Upper lobe of right lung (tissue), 1 donor: ENCODE measurements at regions not wholly inside any gene's neighbourhood (a gene's known extent, or its start where the extent isn't known, plus 50 kb on each side); places are given as distances from the start of the nearest gene placed in this dataset.

Source experiments
- ATAC-seq: fragments of 200-7000 bp; cut with Tn5 transposase; one replicate; pipeline ENCODE4 v1.9.1; 2020; ENCODE audit warnings: mild to moderate bottlenecking, moderate library complexity
- DNase-seq: peaks from one replicate; pipeline ENCODE4 v3.0.0-alpha.2; 2020
- H3K27ac ChIP-seq: fragments of 200-600 bp; one replicate; pipeline ENCODE4 v1.8.0; 2022
- H3K27me3 ChIP-seq: fragments of 200-600 bp; one replicate; pipeline ENCODE4 v1.8.0; 2022; ENCODE audit warnings: mild to moderate bottlenecking
- H3K36me3 ChIP-seq: fragments of 200-600 bp; one replicate; pipeline ENCODE4 v1.8.0; 2022
- H3K4me1 ChIP-seq: fragments of 200-600 bp; one replicate; pipeline ENCODE4 v1.8.0; 2022
- H3K4me3 ChIP-seq: fragments of 200-600 bp; one replicate; pipeline ENCODE4 v1.8.0; 2022; ENCODE audit warnings: mild to moderate bottlenecking
- H3K9me3 ChIP-seq: fragments of 200-600 bp; one replicate; pipeline ENCODE4 v1.8.0; 2022
- CTCF ChIP-seq: fragments of 200-600 bp; IDR thresholded peaks from one replicate; pipeline ENCODE4 v1.8.0; 2022; ENCODE audit warnings: antibody characterized with exemption
- intact Hi-C: fragments of 100-400 bp; cut with DNase I; formaldehyde crosslinking; loops from one replicate; pipeline ENCODE4 v1.11.0; 2022
- donor health status: DM: no; HTN: yes; CAD: no; lungs with severe emphysema.

GRCh38 chr10:107451047-107451446 lies 286.5 kb upstream of the SORCS1 start:
- Histone ChIP-seq H3K4me3 (no peak overlapping the region), H3K36me3 (no peaks in the 10 kb centered on the region), H3K4me1 (no peaks in the 10 kb centered on the region), H3K27me3 (no peaks in the 10 kb centered on the region), H3K9me3 (no peaks in the 10 kb centered on the region), H3K27ac (no peak overlapping the region)
- DNase-seq = no peak
- intact Hi-C loops = no loop called here
- ATAC-seq = no peak
- TF ChIP-seq CTCF = no peak

GRCh38 chr10:107450056-107450455 lies 285.6 kb upstream of the SORCS1 start:
- H3K27ac ChIP-seq = no peak overlapping the region
- no peaks in the 10 kb centered on the region for H3K36me3 ChIP-seq
- H3K4me1 ChIP-seq = no peaks in the 10 kb centered on the region
- ATAC-seq = no peak
- TF ChIP-seq CTCF = no peak
- no peak overlapping the region for H3K4me3 ChIP-seq
- intact Hi-C loops = no loop called here
- no peaks in the 10 kb centered on the region for H3K27me3 ChIP-seq
- H3K9me3 ChIP-seq = no peaks in the 10 kb centered on the region
- no peak for DNase-seq

GRCh38 chr10:107444443-107444842 lies 279.9 kb upstream of the SORCS1 start:
- TF ChIP-seq CTCF = no peak
- no peak overlapping the region for H3K27ac ChIP-seq
- no peaks in the 10 kb centered on the region for H3K4me1 ChIP-seq
- intact Hi-C loops = no loop called here
- H3K9me3 ChIP-seq = no peaks in the 10 kb centered on the region
- H3K36me3 ChIP-seq = no peaks in the 10 kb centered on the region
- DNase-seq (no peak), ATAC-seq (no peak)
- H3K27me3 ChIP-seq = no peaks in the 10 kb centered on the region
- no peak overlapping the region for H3K4me3 ChIP-seq

DNA sequence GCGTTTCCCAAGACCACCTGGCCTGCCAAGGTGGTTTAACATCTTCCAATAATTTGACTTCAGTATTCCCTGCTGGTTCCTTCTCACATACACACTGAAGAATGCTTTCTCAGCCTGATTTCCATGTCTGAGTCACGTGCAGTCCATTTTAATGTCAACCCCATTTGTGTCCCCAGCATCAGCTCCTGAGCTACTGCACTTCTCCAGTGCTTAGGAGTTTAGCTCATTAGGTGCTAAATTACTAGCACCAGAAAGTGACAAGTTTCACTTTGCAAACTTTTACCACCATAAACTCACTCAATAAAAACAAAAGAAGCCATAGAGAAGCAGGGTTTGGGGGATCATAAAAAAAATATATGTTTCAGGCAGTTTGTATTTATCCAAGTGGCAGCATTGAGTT lies 279.3 kb upstream of the SORCS1 start:
- no peak for DNase-seq
- no peak for TF ChIP-seq CTCF
- Histone ChIP-seq H3K4me1 (no peaks in the 10 kb centered on the region), H3K9me3 (no peaks in the 10 kb centered on the region), H3K36me3 (no peaks in the 10 kb centered on the region), H3K27me3 (no peaks in the 10 kb centered on the region), H3K27ac (no peak overlapping the region), H3K4me3 (no peak overlapping the region)
- ATAC-seq = no peak
- intact Hi-C loops = no loop called here

DNA sequence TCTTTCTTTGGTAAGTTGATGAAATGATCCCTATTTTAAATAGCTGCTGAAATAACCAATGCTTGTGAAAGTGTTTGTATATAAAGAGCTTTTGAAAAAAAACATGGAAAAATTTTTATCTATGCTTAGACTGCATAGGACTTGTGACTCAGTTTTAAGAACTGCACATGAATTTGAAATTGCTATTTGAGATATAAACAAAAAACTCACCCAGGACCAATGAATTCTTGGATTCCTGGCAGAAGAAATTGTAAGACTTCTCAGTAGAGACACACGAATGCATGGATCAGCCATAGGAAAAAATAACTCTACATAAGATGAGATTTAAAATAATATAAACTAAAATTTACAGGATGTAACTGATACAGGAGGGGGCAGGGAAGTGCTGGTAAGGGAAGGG lies 278.8 kb upstream of the SORCS1 start:
- H3K4me1 ChIP-seq = no peaks in the 10 kb centered on the region
- H3K4me3 ChIP-seq = no peak overlapping the region
- no peak for ATAC-seq
- no peaks in the 10 kb centered on the region for H3K9me3 ChIP-seq
- H3K36me3 ChIP-seq = no peaks in the 10 kb centered on the region
- TF ChIP-seq CTCF = no peak
- no peak for DNase-seq
- no peaks in the 10 kb centered on the region for H3K27me3 ChIP-seq
- intact Hi-C loops = no loop called here
- H3K27ac ChIP-seq = no peak overlapping the region

DNA sequence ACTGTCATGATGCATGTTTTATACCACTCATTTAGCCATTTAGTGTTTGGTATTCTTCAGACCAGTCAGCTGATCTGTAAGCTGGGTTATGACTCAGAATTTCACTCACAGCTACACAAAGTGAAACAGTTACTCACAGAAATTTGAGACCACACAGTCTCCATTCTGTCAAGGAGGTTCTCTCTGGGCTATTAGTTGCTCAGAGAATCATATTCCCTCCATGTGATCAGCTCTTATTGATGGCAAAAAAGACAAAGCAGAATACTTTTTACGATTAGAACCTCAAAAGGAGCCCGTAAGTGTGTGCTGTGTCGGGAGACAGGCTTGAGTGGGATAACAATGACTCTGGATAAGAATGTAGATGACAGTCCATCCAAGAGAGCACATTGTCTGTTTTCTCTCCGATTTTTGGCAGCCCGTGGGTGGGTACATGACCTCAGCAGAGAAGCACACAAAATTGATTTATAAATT lies 277.6 kb upstream of the SORCS1 start:
- ATAC-seq = no peak
- Histone ChIP-seq H3K36me3 (no peaks in the 10 kb centered on the region), H3K9me3 (no peaks in the 10 kb centered on the region), H3K27me3 (no peaks in the 10 kb centered on the region), H3K27ac (no peak overlapping the region), H3K4me3 (no peak overlapping the region), H3K4me1 (no peaks in the 10 kb centered on the region)
- no peak for DNase-seq
- intact Hi-C loops = no loop called here
- no peak for TF ChIP-seq CTCF
